Mesendoderm (in vitro differentiated cells): ENCODE measurements at regions not wholly inside any gene's neighbourhood (a gene's known extent, or its start where the extent isn't known, plus 50 kb on each side); places are given as distances from the start of the nearest gene placed in this dataset.
A peak's percentile ranks its signal among the peaks of the same experiment; 100 is the strongest.

Source experiments
- DNase-seq: peaks from one replicate; pipeline ENCODE4 v3.0.0; 2013
- H2AK5ac ChIP-seq: 2 replicates; pipeline ENCODE4 v1.6.1; 2013; ENCODE audit warnings: low read length, inconsistent platforms
- H2BK120ac ChIP-seq: 2 replicates; pipeline ENCODE4 v1.6.1; 2013; ENCODE audit warnings: low read depth, mild to moderate bottlenecking, low read length, moderate library complexity, mixed read lengths
- H2BK15ac ChIP-seq: replicated peaks from 2 replicates; pipeline ENCODE4 v1.6.1; 2013; ENCODE audit warnings: low read depth, mild to moderate bottlenecking, moderate library complexity
- H2BK5ac ChIP-seq: 2 replicates; pipeline ENCODE4 v1.6.1; 2013; ENCODE audit warnings: low read length, inconsistent platforms
- H3K18ac ChIP-seq: 2 replicates; pipeline ENCODE4 v1.6.1; 2013; ENCODE audit warnings: mild to moderate bottlenecking, low read length, mixed read lengths
- H3K23ac ChIP-seq: one replicate; pipeline ENCODE4 v1.6.1; 2013; ENCODE audit warnings: low read length
- H3K27ac ChIP-seq: 2 replicates; pipeline ENCODE4 v1.5.1; 2013; ENCODE audit warnings: low read depth, mild to moderate bottlenecking, inconsistent platforms, low read length, moderate library complexity
- H3K27me3 ChIP-seq: 2 replicates; pipeline ENCODE4 v1.6.1; 2013; ENCODE audit warnings: low read length, control low read depth, mild to moderate bottlenecking, inconsistent platforms; ENCODE audit not compliant: insufficient read depth, poor library complexity
- H3K36me3 ChIP-seq: 2 replicates; pipeline ENCODE4 v1.6.1; 2013; ENCODE audit warnings: low read length, inconsistent platforms; ENCODE audit not compliant: control insufficient read depth, insufficient read depth
- H3K4ac ChIP-seq: one replicate; pipeline ENCODE4 v1.6.1; 2013; ENCODE audit warnings: low read depth, mild to moderate bottlenecking, low read length, moderate library complexity
- H3K4me1 ChIP-seq: 2 replicates; pipeline ENCODE4 v1.6.1; 2013; ENCODE audit warnings: low read depth, low read length, inconsistent platforms; ENCODE audit not compliant: control insufficient read depth
- H3K4me2 ChIP-seq: 2 replicates; pipeline ENCODE4 v1.6.1; 2013; ENCODE audit warnings: low read length
- H3K4me3 ChIP-seq: 2 replicates; pipeline ENCODE4 v1.5.1; 2013; ENCODE audit warnings: mild to moderate bottlenecking, low read length
- H3K56ac ChIP-seq: one replicate; pipeline ENCODE4 v1.6.1; 2013; ENCODE audit warnings: low read length
- H3K79me1 ChIP-seq: 2 replicates; pipeline ENCODE4 v1.6.1; 2013; ENCODE audit warnings: low read length, inconsistent platforms
- H3K79me2 ChIP-seq: 2 replicates; pipeline ENCODE4 v1.6.1; 2013; ENCODE audit warnings: mild to moderate bottlenecking, low read length; ENCODE audit not compliant: control insufficient read depth, insufficient read depth
- H3K9ac ChIP-seq: 2 replicates; pipeline ENCODE4 v1.6.1; 2013; ENCODE audit warnings: low read length, inconsistent platforms
- H4K5ac ChIP-seq: one replicate; pipeline ENCODE4 v1.6.1; 2013; ENCODE audit warnings: low read length
- H4K8ac ChIP-seq: one replicate; pipeline ENCODE4 v1.6.1; 2013; ENCODE audit warnings: low read depth, mild to moderate bottlenecking, control low read depth, low read length, moderate library complexity
- WGBS: extraction: QIAGEN DNeasy Blood & Tissue Kit; methylation state at CpG from one replicate; pipeline ENCODE4 v1.1.7; 2013; ENCODE audit warnings: low lambda C conversion rate, missing lambda C conversion rate; ENCODE audit not compliant: insufficient coverage; ENCODE audit errors: extremely low coverage; 5-methylcytosine and 5-hydroxymethylcytosine counted together

- no peak overlapping the region for H2AK5ac ChIP-seq
Measured at GRCh38 chr2:175838979-175839378, 163.1 kb downstream of the LNPK start.

GRCh38 chr2:175837046-175837445 is 165.0 kb downstream of the LNPK start:
- Histone ChIP-seq H2AK5ac (no peak overlapping the region), H4K8ac (no peak overlapping the region), H3K27ac (no peak overlapping the region), H3K27me3 (no peaks in the 10 kb centered on the region), H3K23ac (no peak overlapping the region), H3K4me1 (no peaks in the 10 kb centered on the region), H3K4me3 (no peak overlapping the region), H3K18ac (no peak overlapping the region), H3K4me2 (no peak overlapping the region), H3K36me3 (no peaks in the 10 kb centered on the region), H2BK5ac (no peak overlapping the region), H3K9ac (no peak overlapping the region), H3K4ac (no peak overlapping the region), H4K5ac (no peak overlapping the region), H2BK15ac (no peak overlapping the region), H3K79me2 (no peaks in the 10 kb centered on the region), H3K79me1 (no peaks in the 10 kb centered on the region), H2BK120ac (no peak overlapping the region), H3K56ac (no peak overlapping the region)
- DNase-seq: peak; percentile 44
- WGBS: no CpG with 5 or more reads among the region's 3 CpGs

More at GRCh38 chr2:175838979-175839378, 163.1 kb downstream of the LNPK start:
- Histone ChIP-seq H3K4me2 (no peak overlapping the region), H3K79me2 (no peaks in the 10 kb centered on the region), H3K23ac (no peak overlapping the region), H3K27ac (no peak overlapping the region), H3K4ac (no peak overlapping the region), H3K36me3 (no peaks in the 10 kb centered on the region), H4K8ac (no peak overlapping the region), H3K18ac (no peak overlapping the region), H3K9ac (no peak overlapping the region), H2BK120ac (no peak overlapping the region), H3K56ac (no peak overlapping the region), H3K27me3 (no peaks in the 10 kb centered on the region), H4K5ac (no peak overlapping the region), H3K4me1 (no peaks in the 10 kb centered on the region), H3K79me1 (no peaks in the 10 kb centered on the region), H2BK15ac (no peak overlapping the region), H3K4me3 (no peak overlapping the region), H2BK5ac (no peak overlapping the region)
- DNase-seq: no peak
- WGBS: no CpG with 5 or more reads among the region's 2 CpGs

- WGBS: no CpG with 5 or more reads among the region's 2 CpGs
- Histone ChIP-seq H3K4me3 (no peak overlapping the region), H3K27ac (no peak overlapping the region), H2AK5ac (no peak overlapping the region), H4K5ac (no peak overlapping the region), H3K4me2 (no peak overlapping the region), H3K23ac (no peak overlapping the region), H2BK120ac (no peak overlapping the region), H3K4ac (no peak overlapping the region), H2BK15ac (no peak overlapping the region), H2BK5ac (no peak overlapping the region), H4K8ac (no peak overlapping the region), H3K18ac (no peak overlapping the region), H3K4me1 (no peaks in the 10 kb centered on the region), H3K27me3 (no peaks in the 10 kb centered on the region), H3K9ac (no peak overlapping the region), H3K36me3 (no peaks in the 10 kb centered on the region), H3K79me1 (no peaks in the 10 kb centered on the region), H3K56ac (no peak overlapping the region), H3K79me2 (no peaks in the 10 kb centered on the region)
- no peak for DNase-seq
Measured at GRCh38 chr2:175836361-175836760, 165.7 kb downstream of the LNPK start.

GRCh38 chr2:175834477-175834876 is 167.6 kb downstream of the LNPK start:
- no peaks in the 10 kb centered on the region for H3K27me3 ChIP-seq
- no peak overlapping the region for H3K9ac ChIP-seq
- WGBS: no CpG with 5 or more reads among the region's 5 CpGs
- no peak overlapping the region for H3K23ac ChIP-seq
- H3K18ac ChIP-seq: no peak overlapping the region
- no peak overlapping the region for H2AK5ac ChIP-seq
- no peak overlapping the region for H2BK5ac ChIP-seq
- no peak overlapping the region for H4K8ac ChIP-seq
- H3K56ac ChIP-seq: no peak overlapping the region
- no peak overlapping the region for H2BK120ac ChIP-seq
- no peaks in the 10 kb centered on the region for H3K4me1 ChIP-seq
- H3K4me3 ChIP-seq: no peak overlapping the region
- H4K5ac ChIP-seq: no peak overlapping the region
- no peaks in the 10 kb centered on the region for H3K36me3 ChIP-seq
- no peak overlapping the region for H3K27ac ChIP-seq
- no peaks in the 10 kb centered on the region for H3K79me2 ChIP-seq
- no peak for DNase-seq
- H3K4ac ChIP-seq: no peak overlapping the region
- no peak overlapping the region for H3K4me2 ChIP-seq
- no peak overlapping the region for H2BK15ac ChIP-seq
- H3K79me1 ChIP-seq: no peaks in the 10 kb centered on the region

- Histone ChIP-seq H3K79me2 (no peaks in the 10 kb centered on the region), H2AK5ac (no peak overlapping the region), H3K4me3 (no peak overlapping the region)
Measured at GRCh38 chr2:175832866-175833265, 169.2 kb downstream of the LNPK start.

GRCh38 chr2:175829741-175830140 is 172.3 kb downstream of the LNPK start:
- H2BK15ac ChIP-seq: no peak overlapping the region
- no peak overlapping the region for H3K27ac ChIP-seq
- H3K27me3 ChIP-seq: no peaks in the 10 kb centered on the region
- H3K23ac ChIP-seq: no peak overlapping the region
- H3K79me1 ChIP-seq: no peaks in the 10 kb centered on the region
- H3K36me3 ChIP-seq: no peaks in the 10 kb centered on the region
- H4K5ac ChIP-seq: no peak overlapping the region
- no peak overlapping the region for H2BK5ac ChIP-seq
- H4K8ac ChIP-seq: no peak overlapping the region
- no peak overlapping the region for H3K4me3 ChIP-seq
- no peaks in the 10 kb centered on the region for H3K79me2 ChIP-seq
- no peak overlapping the region for H2BK120ac ChIP-seq
- no peak overlapping the region for H3K18ac ChIP-seq
- DNase-seq: no peak
- H3K4ac ChIP-seq: no peak overlapping the region
- no peak overlapping the region for H3K4me2 ChIP-seq
- no peak overlapping the region for H3K56ac ChIP-seq
- no peak overlapping the region for H3K9ac ChIP-seq
- no peak overlapping the region for H2AK5ac ChIP-seq
- whole genome bisulfite sequencing: no CpG with 5 or more reads among the region's 4 CpGs
- no peaks in the 10 kb centered on the region for H3K4me1 ChIP-seq

More at GRCh38 chr2:175832866-175833265, 169.2 kb downstream of the LNPK start:
- Histone ChIP-seq H2BK15ac (no peak overlapping the region), H3K23ac (no peak overlapping the region), H3K36me3 (no peaks in the 10 kb centered on the region), H2BK120ac (no peak overlapping the region), H4K5ac (no peak overlapping the region), H3K27ac (no peak overlapping the region), H3K56ac (no peak overlapping the region), H3K4me2 (no peak overlapping the region), H4K8ac (no peak overlapping the region), H3K79me1 (no peaks in the 10 kb centered on the region), H3K9ac (no peak overlapping the region), H3K4me1 (no peaks in the 10 kb centered on the region), H2BK5ac (no peak overlapping the region), H3K27me3 (no peaks in the 10 kb centered on the region), H3K4ac (no peak overlapping the region), H3K18ac (no peak overlapping the region)
- DNase-seq: no peak
